ENCODE measurements at regions not wholly inside any gene's neighbourhood (a gene's known extent, or its start where the extent isn't known, plus 50 kb on each side); places are given as distances from the start of the nearest gene placed in this dataset.

- Mint-ChIP-seq H3K9me3 (no peaks in the 10 kb centered on the region), H3K27me3 (ENCODE audit: low read depth) (peaks cover 20% of the 10 kb centered on the region), H3K36me3 (ENCODE audit: low read depth) (no peaks in the 10 kb centered on the region), H3K27ac (ENCODE audit: unreplicated experiment) (no peak overlapping the region), H3K4me3 (no peak overlapping the region), H3K4me1 (no peaks in the 10 kb centered on the region)
- no peak for TF ChIP-seq CTCF (conservative IDR thresholded peaks at IDR 0.05)
- DNase-seq (ENCODE audit: low read depth, low spot score) = no peak
These were observed 201.8 kb downstream of the DRD1 start for GRCh38 chr5:175242207-175242606.

GRCh38 chr5:175238326-175238725 lies 205.7 kb downstream of the DRD1 start:
- no peak for DNase-seq (ENCODE audit: low read depth, low spot score)
- no peak for TF ChIP-seq CTCF (conservative IDR thresholded peaks at IDR 0.05)
- Mint-ChIP-seq H3K4me3 (no peak overlapping the region), H3K27me3 (ENCODE audit: low read depth) (peaks cover 15% of the 10 kb centered on the region), H3K9me3 (no peaks in the 10 kb centered on the region), H3K4me1 (no peaks in the 10 kb centered on the region), H3K36me3 (ENCODE audit: low read depth) (no peaks in the 10 kb centered on the region), H3K27ac (ENCODE audit: unreplicated experiment) (no peak overlapping the region)

GRCh38 chr5:175236176-175236575 lies 207.8 kb downstream of the DRD1 start:
- H3K27me3 Mint-ChIP-seq (ENCODE audit: low read depth) = peaks cover 24% of the 10 kb centered on the region
- no peaks in the 10 kb centered on the region for H3K4me1 Mint-ChIP-seq
- no peaks in the 10 kb centered on the region for H3K9me3 Mint-ChIP-seq
- no peak for TF ChIP-seq CTCF (conservative IDR thresholded peaks at IDR 0.05)
- H3K36me3 Mint-ChIP-seq (ENCODE audit: low read depth) = no peaks in the 10 kb centered on the region
- no peak for DNase-seq (ENCODE audit: low read depth, low spot score)
- H3K4me3 Mint-ChIP-seq = no peak overlapping the region
- no peak overlapping the region for H3K27ac Mint-ChIP-seq (ENCODE audit: unreplicated experiment)

- peaks cover 27% of the 10 kb centered on the region for H3K27me3 Mint-ChIP-seq (ENCODE audit: low read depth)
- H3K9me3 Mint-ChIP-seq = peaks cover under 1% of the 10 kb centered on the region
- TF ChIP-seq CTCF (conservative IDR thresholded peaks at IDR 0.05) = no peak
- DNase-seq (ENCODE audit: low read depth, low spot score) = no peak
- no peak overlapping the region for H3K4me3 Mint-ChIP-seq
- H3K36me3 Mint-ChIP-seq (ENCODE audit: low read depth) = no peaks in the 10 kb centered on the region
- H3K27ac Mint-ChIP-seq (ENCODE audit: unreplicated experiment) = no peak overlapping the region
- H3K4me1 Mint-ChIP-seq = no peaks in the 10 kb centered on the region
These were observed 208.6 kb downstream of the DRD1 start for GRCh38 chr5:175235251-175235960.

- Mint-ChIP-seq H3K4me1 (no peaks in the 10 kb centered on the region), H3K27ac (ENCODE audit: unreplicated experiment) (no peak overlapping the region), H3K36me3 (ENCODE audit: low read depth) (no peaks in the 10 kb centered on the region), H3K4me3 (no peak overlapping the region), H3K9me3 (peaks cover 4% of the 10 kb centered on the region), H3K27me3 (ENCODE audit: low read depth) (peaks cover 39% of the 10 kb centered on the region)
- no peak for TF ChIP-seq CTCF (conservative IDR thresholded peaks at IDR 0.05)
- no peak for DNase-seq (ENCODE audit: low read depth, low spot score)
These were observed 213.7 kb downstream of the DRD1 start for GRCh38 chr5:175230299-175230698.

Data from neural crest cell (in vitro differentiated cells).